ENCODE measurements at regions not wholly inside any gene's neighbourhood (a gene's known extent, or its start where the extent isn't known, plus 50 kb on each side); places are given as distances from the start of the nearest gene placed in this dataset.

DNA sequence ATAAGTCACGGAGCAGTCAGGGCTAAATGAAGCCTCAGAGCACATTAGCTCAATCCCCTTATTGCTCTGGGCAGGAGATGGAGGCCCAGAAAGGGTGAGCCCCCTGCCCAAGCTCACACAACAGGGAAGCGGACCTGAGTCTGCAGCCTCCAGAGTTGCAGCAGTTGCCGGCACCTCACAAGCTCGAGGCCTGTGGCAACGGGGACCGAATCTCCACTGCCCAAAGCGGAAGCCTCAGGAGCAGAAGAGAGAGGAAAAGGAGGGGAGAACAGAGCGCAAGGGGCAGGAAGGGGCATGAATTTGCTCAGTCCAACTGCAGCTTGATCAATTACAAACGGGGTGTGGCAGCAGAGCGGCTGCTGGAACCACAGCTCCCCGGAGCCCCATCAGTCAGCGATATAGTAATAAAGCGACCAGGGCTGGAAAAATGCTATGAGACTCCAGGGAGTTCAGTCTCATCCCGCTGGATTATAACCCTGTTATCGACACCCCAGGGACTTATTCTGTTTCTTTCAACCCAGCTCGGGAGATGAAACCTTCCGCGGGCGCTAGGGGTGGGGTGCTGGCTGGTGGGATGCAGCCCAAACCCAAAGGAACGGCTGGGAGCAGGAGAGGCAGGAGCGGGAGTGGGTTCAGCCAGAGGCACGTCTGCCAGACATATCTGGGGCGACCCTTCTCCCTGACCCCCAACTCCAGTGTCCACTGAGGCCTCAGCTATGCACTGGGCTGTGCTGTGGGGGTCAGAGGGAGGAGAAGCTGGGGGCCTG lies 219.7 kb upstream of the LINGO1 start:
- TF ChIP-seq ELF4 (IDR thresholded peaks at IDR 0.05) (no peak), BHLHE40 (IDR thresholded peaks at IDR 0.05; ENCODE audit: borderline replicate concordance) (no peak), FOXA1 (IDR thresholded peaks at IDR 0.05) (no peak), CTBP1 (IDR thresholded peaks at IDR 0.05; ENCODE audit: borderline replicate concordance) (no peak), TARDBP (IDR thresholded peaks at IDR 0.05) (no peak), SUZ12 (IDR thresholded peaks at IDR 0.05) (no peak)
- TF ChIP-seq, protein P1, sequence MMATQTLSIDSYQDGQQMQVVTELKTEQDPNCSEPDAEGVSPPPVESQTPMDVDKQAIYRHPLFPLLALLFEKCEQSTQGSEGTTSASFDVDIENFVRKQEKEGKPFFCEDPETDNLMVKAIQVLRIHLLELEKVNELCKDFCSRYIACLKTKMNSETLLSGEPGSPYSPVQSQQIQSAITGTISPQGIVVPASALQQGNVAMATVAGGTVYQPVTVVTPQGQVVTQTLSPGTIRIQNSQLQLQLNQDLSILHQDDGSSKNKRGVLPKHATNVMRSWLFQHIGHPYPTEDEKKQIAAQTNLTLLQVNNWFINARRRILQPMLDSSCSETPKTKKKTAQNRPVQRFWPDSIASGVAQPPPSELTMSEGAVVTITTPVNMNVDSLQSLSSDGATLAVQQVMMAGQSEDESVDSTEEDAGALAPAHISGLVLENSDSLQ (IDR thresholded peaks at IDR 0.05) = no peak
- ChIA-PET POLR2A (no interaction called here), CTCF (interaction anchor here (0.6 to 1.5 kb wide), 3 partner anchors 18 to 244 kb away, joined by 3 to 6 read pairs (median 3); partner anchors contain the start of gene LINGO1)
- DNase-seq (ENCODE audit: extremely low spot score) = no peak

DNA sequence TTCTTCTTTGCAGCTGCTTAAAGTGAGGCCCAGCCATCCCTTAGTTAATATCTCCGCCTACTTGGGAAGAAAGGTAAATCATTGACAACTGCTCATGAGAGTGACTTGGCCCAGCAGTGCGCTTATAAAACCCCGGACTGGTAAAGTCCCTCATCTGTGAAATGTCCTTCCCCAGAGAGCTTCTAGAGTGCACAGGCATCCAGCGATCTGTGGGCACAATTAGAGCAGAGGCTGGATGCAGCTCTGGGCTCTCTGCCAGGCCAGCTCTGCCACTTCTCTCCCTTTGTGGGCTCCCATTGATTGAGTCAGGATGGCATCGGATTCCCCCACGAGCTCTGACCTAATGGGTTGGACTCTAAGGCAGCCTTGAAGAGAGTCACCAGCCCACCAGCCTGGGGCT lies 219.0 kb upstream of the LINGO1 start:
- POLR2A ChIA-PET = interaction anchor here (0.8 kb wide), 1 partner anchor 149 kb away, joined by 3 read pairs; no protein-coding TSS in a partner anchor
- DNase-seq (ENCODE audit: extremely low spot score) = no peak
- CTCF ChIA-PET = interaction anchor here (0.6 to 1.5 kb wide), 2 partner anchors 19 to 243 kb away, joined by 3 to 6 read pairs; no protein-coding TSS in a partner anchor
- TF ChIP-seq FOXM1 (IDR thresholded peaks at IDR 0.05; ENCODE audit: borderline replicate concordance) (no peak), BHLHE40 (IDR thresholded peaks at IDR 0.05; ENCODE audit: borderline replicate concordance) (no peak), LEF1 (IDR thresholded peaks at IDR 0.05; ENCODE audit: borderline replicate concordance) (no peak), SUZ12 (IDR thresholded peaks at IDR 0.05) (no peak), ELF4 (IDR thresholded peaks at IDR 0.05) (no peak), ZNF384 (IDR thresholded peaks at IDR 0.05) (no peak), HDGF (IDR thresholded peaks at IDR 0.05; ENCODE audit: borderline replicate concordance) (no peak), FOXK2 (IDR thresholded peaks at IDR 0.05) (no peak)

DNA sequence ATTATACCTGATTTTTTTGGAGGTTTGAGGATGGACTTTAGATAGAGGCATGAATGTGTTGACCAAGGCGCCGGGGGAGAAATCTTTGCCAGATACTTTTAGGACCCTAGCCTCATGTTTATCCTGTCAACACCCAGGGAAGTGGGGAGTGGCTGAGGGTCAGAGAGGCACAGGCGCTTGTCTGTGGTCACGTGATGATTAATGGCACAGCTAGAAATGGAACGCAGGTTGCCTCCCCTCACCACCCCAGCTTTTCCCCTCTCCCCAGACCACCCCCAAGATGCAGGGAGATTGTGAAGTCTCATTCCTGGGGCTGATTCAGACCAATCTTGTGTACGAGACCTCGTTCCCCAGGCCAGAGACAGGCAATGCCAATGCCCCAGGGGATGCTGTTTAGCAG lies 218.4 kb upstream of the LINGO1 start:
- no peak for DNase-seq (ENCODE audit: extremely low spot score)
- TF ChIP-seq ZNF384 (IDR thresholded peaks at IDR 0.05) (no peak), ELF4 (IDR thresholded peaks at IDR 0.05) (no peak), ARNT (IDR thresholded peaks at IDR 0.05) (no peak), LEF1 (IDR thresholded peaks at IDR 0.05; ENCODE audit: borderline replicate concordance) (no peak), SP1 (IDR thresholded peaks at IDR 0.05) (no peak)
- ChIA-PET POLR2A (interaction anchor here (0.8 kb wide), 1 partner anchor 149 kb away, joined by 3 read pairs; no protein-coding TSS in a partner anchor), CTCF (interaction anchor here (1.5 kb wide), 1 partner anchor 19 kb away, joined by 6 read pairs; no protein-coding TSS in a partner anchor)

DNA sequence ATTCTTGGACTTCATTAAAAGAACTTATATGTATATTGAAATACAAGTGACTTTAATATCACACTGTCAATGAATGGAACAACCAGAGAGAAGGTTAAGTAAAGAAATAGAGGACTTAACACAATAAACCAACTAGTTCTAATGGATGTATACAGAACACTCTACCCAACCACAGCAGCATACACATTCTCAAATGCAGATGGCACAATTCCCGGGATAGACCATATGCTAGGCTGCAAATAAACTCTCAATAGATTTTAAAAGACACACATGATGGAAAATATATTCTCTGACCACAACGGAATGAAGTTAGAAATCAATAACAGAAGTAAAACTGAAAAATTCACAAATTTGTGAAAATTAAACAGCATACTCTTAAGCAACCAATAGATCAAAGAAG lies 214.3 kb upstream of the LINGO1 start:
- POLR2A ChIA-PET = no interaction called here
- TF ChIP-seq BHLHE40 (IDR thresholded peaks at IDR 0.05; ENCODE audit: borderline replicate concordance) (no peak), FOXK2 (IDR thresholded peaks at IDR 0.05) (no peak), L3MBTL2 (conservative IDR thresholded peaks at IDR 0.05) (no peak), TARDBP (IDR thresholded peaks at IDR 0.05) (no peak), LEF1 (IDR thresholded peaks at IDR 0.05; ENCODE audit: borderline replicate concordance) (no peak), FOXA1 (IDR thresholded peaks at IDR 0.05) (no peak), SP1 (IDR thresholded peaks at IDR 0.05) (no peak), ZNF384 (IDR thresholded peaks at IDR 0.05) (no peak), SUZ12 (IDR thresholded peaks at IDR 0.05) (no peak), CTBP1 (IDR thresholded peaks at IDR 0.05; ENCODE audit: borderline replicate concordance) (no peak)
- DNase-seq (ENCODE audit: extremely low spot score) = no peak
- CTCF ChIA-PET = no interaction called here

DNA sequence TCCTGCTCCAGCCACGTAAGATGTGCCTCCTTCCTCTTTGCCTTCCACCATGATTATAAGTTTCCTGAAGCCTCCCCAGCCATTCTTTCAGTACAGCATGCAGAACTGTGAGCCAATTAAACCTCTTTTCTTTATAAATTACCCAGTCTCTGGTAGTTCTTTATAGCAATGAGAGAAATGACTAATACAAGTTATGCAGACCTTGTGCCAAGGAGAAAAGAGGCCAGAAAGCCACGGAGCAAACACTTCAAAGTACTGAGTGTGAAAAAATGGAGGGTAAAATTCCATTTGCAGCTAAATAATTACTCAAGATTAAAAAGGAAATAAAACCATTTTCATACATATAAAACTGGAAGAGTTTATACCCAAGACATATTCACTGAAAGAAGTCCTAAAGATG lies 213.6 kb upstream of the LINGO1 start:
- ChIA-PET CTCF (no interaction called here), POLR2A (no interaction called here)
- TF ChIP-seq FOXM1 (IDR thresholded peaks at IDR 0.05; ENCODE audit: borderline replicate concordance) (no peak), ARNT (IDR thresholded peaks at IDR 0.05) (no peak), TARDBP (IDR thresholded peaks at IDR 0.05) (no peak), HDGF (IDR thresholded peaks at IDR 0.05; ENCODE audit: borderline replicate concordance) (no peak), LEF1 (IDR thresholded peaks at IDR 0.05; ENCODE audit: borderline replicate concordance) (no peak), NFRKB (IDR thresholded peaks at IDR 0.05) (no peak), FOXK2 (IDR thresholded peaks at IDR 0.05) (no peak), L3MBTL2 (conservative IDR thresholded peaks at IDR 0.05) (no peak), ZNF384 (IDR thresholded peaks at IDR 0.05) (no peak), FOXA1 (IDR thresholded peaks at IDR 0.05) (no peak), SUZ12 (IDR thresholded peaks at IDR 0.05) (no peak), ELF4 (IDR thresholded peaks at IDR 0.05) (no peak), CTBP1 (IDR thresholded peaks at IDR 0.05; ENCODE audit: borderline replicate concordance) (no peak), BHLHE40 (IDR thresholded peaks at IDR 0.05; ENCODE audit: borderline replicate concordance) (no peak), SP1 (IDR thresholded peaks at IDR 0.05) (no peak)
- TF ChIP-seq, protein P1 (IDR thresholded peaks at IDR 0.05) = no peak
- no peak for DNase-seq (ENCODE audit: extremely low spot score)

DNA sequence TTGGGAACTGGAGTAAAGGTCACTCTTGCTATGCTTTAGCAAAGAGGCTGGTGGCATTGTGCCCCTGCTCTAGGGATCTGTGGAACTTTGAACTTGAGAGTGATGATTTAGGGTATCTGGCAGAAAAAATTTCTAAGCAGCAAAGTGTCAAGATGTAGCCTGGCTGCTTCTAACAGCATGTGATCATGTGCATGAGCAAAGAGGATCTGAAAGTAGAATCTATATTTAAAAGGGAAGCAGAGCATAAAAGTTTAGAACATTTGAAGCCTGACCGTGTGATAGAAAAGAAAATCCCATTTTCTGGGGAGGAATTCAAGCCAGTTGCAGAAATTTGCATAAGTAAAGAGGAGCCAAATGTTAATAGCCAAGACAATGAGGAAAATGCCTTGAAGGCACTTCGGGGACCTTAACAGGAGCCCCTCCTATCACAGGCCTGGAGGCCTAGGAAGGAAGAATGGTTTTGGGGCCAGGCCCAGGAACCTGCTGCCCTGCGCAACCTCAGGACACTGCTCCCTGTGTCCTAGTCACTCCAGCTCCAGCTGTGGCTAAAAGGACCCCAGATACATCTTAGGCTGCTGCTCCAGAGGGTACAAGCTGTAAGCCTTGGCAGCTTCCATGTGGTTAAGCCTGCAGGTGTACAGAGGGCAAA lies 212.2 kb upstream of the LINGO1 start:
- TF ChIP-seq L3MBTL2 (conservative IDR thresholded peaks at IDR 0.05) = no peak
- TF ChIP-seq NFRKB (IDR thresholded peaks at IDR 0.05) = no peak
- no peak for TF ChIP-seq SP1 (IDR thresholded peaks at IDR 0.05)
- TF ChIP-seq, protein P1 (IDR thresholded peaks at IDR 0.05) = no peak
- TF ChIP-seq ARNT (IDR thresholded peaks at IDR 0.05) = no peak
- no peak for TF ChIP-seq LEF1 (IDR thresholded peaks at IDR 0.05; ENCODE audit: borderline replicate concordance)
- TF ChIP-seq ZNF384 (IDR thresholded peaks at IDR 0.05) = no peak
- no peak for TF ChIP-seq FOXA1 (IDR thresholded peaks at IDR 0.05)
- no peak for TF ChIP-seq SUZ12 (IDR thresholded peaks at IDR 0.05)
- TF ChIP-seq TARDBP (IDR thresholded peaks at IDR 0.05) = no peak
- no peak for TF ChIP-seq BHLHE40 (IDR thresholded peaks at IDR 0.05; ENCODE audit: borderline replicate concordance)
- TF ChIP-seq ELF4 (IDR thresholded peaks at IDR 0.05) = no peak
- no peak for TF ChIP-seq HDGF (IDR thresholded peaks at IDR 0.05; ENCODE audit: borderline replicate concordance)
- no peak for TF ChIP-seq FOXK2 (IDR thresholded peaks at IDR 0.05)
- TF ChIP-seq FOXM1 (IDR thresholded peaks at IDR 0.05; ENCODE audit: borderline replicate concordance) = no peak
- TF ChIP-seq CTBP1 (IDR thresholded peaks at IDR 0.05; ENCODE audit: borderline replicate concordance) = no peak
- ChIA-PET CTCF (no interaction called here), POLR2A (no interaction called here)
- DNase-seq (ENCODE audit: extremely low spot score) = no peak

All from HEK293T (cell line).